Kidney epithelial cell (primary cell): ENCODE measurements at regions not wholly inside any gene's neighbourhood (a gene's known extent, or its start where the extent isn't known, plus 50 kb on each side); places are given as distances from the start of the nearest gene placed in this dataset.

Experiments
- DNase-seq: peaks from one replicate; pipeline ENCODE4 v3.0.0-alpha.2; 2010; ENCODE audit warnings: low read depth
- H3K27me3 ChIP-seq: 2 replicates; pipeline ENCODE4 v1.6.0; 2011; ENCODE audit warnings: low read length; ENCODE audit not compliant: control insufficient read depth, insufficient read depth
- H3K36me3 ChIP-seq: 2 replicates; pipeline ENCODE4 v1.5.1; 2011; ENCODE audit warnings: low read length; ENCODE audit not compliant: control insufficient read depth, insufficient read depth
- H3K4me3 ChIP-seq: 2 replicates; pipeline ENCODE4 v1.5.1; 2011; ENCODE audit warnings: low read depth, mild to moderate bottlenecking, control low read depth, low read length
- TF ChIP-seq, protein P1 (sequence below): IDR thresholded peaks from 2 replicates; pipeline ENCODE4 v1.5.1; 2011; ENCODE audit warnings: mild to moderate bottlenecking, moderate library complexity, low read length, control low read depth, inconsistent platforms; ENCODE audit not compliant: insufficient read depth, poor library complexity, severe bottlenecking

DNA sequence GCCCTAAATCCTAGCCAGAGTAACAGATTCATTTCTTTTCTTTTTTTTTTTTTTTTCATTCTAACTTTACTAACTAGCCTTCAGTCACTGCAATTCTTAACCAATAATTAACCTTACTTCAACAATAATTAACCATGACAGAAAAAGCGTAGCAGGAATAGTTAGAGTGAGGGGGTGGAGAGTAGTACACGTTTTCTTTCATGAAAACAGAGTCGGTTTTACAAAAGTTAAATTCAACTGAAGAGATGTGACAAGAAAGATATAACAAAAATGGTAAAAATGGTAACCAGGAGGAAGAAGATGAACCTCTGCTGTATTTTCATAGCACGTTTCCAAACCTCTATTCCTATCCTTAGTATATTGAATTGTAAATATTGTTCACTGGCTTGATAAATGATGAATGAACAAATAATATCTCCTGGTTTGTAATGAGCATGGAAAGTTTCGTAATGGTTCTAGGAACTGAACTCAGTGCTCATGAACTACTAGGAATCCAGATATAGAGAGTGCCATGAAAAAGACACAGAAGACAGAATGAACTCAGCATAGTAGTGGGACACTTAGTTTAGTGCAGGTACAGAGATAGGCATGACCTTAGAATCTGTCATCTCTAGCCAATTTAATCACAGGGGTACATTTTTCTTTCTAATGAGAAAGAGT lies 116.5 kb upstream of the ANO5 start:
- Histone ChIP-seq H3K36me3 (no peaks in the 10 kb centered on the region), H3K27me3 (no peaks in the 10 kb centered on the region), H3K4me3 (no peak overlapping the region)
- DNase-seq = no peak
- TF ChIP-seq, protein P1, sequence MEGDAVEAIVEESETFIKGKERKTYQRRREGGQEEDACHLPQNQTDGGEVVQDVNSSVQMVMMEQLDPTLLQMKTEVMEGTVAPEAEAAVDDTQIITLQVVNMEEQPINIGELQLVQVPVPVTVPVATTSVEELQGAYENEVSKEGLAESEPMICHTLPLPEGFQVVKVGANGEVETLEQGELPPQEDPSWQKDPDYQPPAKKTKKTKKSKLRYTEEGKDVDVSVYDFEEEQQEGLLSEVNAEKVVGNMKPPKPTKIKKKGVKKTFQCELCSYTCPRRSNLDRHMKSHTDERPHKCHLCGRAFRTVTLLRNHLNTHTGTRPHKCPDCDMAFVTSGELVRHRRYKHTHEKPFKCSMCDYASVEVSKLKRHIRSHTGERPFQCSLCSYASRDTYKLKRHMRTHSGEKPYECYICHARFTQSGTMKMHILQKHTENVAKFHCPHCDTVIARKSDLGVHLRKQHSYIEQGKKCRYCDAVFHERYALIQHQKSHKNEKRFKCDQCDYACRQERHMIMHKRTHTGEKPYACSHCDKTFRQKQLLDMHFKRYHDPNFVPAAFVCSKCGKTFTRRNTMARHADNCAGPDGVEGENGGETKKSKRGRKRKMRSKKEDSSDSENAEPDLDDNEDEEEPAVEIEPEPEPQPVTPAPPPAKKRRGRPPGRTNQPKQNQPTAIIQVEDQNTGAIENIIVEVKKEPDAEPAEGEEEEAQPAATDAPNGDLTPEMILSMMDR = no peak

DNA sequence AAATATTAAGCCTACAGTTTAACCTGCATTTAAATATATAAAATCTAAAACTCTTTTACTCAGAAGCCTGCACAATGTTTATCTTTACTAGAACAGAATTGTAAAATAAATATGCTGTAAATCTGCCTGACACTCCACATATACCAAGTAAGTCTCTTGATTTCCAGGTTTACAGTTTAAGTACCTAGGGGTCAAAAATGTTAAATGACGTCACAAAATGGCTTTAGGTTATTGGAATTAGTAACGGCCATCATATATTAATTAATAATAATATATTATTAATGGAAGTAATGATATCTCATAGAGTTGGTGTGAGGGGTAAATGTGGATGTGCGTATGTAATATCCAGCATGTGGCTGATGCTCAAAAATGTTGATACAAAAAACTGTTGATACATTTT lies 114.8 kb upstream of the ANO5 start:
- no peaks in the 10 kb centered on the region for H3K36me3 ChIP-seq
- TF ChIP-seq, protein P1 = no peak
- no peaks in the 10 kb centered on the region for H3K27me3 ChIP-seq
- DNase-seq = no peak
- H3K4me3 ChIP-seq = no peak overlapping the region

DNA sequence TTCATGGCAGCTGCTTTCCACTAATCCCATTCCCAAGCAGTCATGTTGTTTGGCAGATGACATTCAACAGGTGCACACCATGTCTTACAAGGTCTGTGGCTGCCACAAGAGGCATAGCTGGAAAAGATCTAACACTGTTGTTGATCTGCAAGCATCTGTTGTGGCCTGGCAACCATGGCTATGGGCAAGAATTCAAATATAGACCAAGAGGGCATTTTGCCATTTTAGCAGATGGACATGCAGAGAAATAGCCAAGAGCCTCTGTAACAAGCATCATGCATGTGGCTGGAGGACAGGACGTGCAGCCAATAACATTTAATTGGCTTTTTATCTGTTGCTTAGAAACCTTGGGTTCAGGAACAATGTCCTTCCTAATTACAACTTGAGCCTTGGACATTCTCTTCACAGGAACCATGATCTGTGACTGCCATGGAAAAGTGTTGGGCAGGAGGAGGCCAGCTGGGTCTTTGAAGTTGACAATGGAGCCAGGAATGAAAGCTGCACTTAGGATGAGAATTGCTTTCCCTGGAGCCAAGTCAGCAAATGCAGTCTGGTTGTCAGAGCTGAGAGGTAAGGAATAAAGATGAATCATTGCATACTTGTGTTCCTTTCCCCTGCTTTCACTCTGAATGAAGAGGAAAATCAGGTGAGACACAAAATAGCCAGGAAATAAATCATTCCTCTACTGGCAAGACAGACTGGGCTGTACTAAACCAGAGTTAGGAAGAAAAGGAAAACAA lies 113.6 kb upstream of the ANO5 start:
- Histone ChIP-seq H3K36me3 (no peaks in the 10 kb centered on the region), H3K27me3 (no peaks in the 10 kb centered on the region), H3K4me3 (no peak overlapping the region)
- no peak for DNase-seq
- TF ChIP-seq, protein P1 = no peak

DNA sequence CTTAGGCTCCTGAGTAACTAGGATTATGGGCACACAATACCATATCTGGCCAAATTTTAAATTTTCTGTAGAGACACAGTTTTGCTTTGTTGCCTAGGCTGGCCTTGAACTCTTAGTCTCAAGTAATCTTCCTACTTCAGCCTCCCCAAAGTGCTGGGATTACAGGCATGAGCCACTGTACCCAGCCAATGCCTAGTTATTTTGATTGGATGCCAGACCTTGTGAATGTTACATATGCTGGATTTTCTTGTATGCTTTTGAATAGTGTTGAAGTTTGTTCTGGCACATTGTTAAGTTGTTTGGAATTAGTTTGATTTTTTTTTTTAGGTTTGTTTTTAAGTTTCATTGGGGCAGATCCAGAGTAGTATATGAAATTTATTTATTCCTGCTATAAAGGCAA lies 110.7 kb upstream of the ANO5 start:
- DNase-seq = no peak
- TF ChIP-seq, protein P1 = no peak
- Histone ChIP-seq H3K36me3 (no peaks in the 10 kb centered on the region), H3K4me3 (no peak overlapping the region), H3K27me3 (no peaks in the 10 kb centered on the region)

DNA sequence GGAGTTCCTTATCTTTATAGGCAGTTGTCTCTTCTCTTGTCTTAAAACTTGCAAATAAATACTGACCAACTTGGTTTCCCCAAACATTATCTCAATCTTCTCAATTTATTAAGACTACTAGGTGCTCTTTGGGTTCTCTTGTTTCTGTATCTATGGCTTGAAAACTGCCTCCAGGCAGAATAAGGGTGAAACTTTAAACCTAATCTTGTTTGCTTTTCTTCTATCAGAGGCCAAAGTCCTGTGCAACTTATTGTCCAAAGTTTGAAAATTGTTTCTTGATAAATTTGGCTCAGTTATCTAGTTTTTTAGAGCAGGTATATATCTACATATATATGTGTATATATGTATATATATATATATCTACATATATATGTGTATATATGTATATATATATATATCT lies 110.1 kb upstream of the ANO5 start:
- H3K4me3 ChIP-seq = no peak overlapping the region
- DNase-seq = no peak
- no peaks in the 10 kb centered on the region for H3K27me3 ChIP-seq
- H3K36me3 ChIP-seq = no peaks in the 10 kb centered on the region
- TF ChIP-seq, protein P1 = no peak
